GM20000 (cell line): ENCODE measurements at regions not wholly inside any gene's neighbourhood (a gene's known extent, or its start where the extent isn't known, plus 50 kb on each side); places are given as distances from the start of the nearest gene placed in this dataset.

Experiments
- DNase-seq: peaks from one replicate; pipeline ENCODE4 v3.0.0; 2012; ENCODE audit warnings: low spot score
- CTCF ChIP-seq: IDR thresholded peaks from 2 replicates; pipeline ENCODE4 v1.5.1; 2012; ENCODE audit warnings: mild to moderate bottlenecking, control low read depth; ENCODE audit errors: extremely low read depth, missing control alignments

DNA sequence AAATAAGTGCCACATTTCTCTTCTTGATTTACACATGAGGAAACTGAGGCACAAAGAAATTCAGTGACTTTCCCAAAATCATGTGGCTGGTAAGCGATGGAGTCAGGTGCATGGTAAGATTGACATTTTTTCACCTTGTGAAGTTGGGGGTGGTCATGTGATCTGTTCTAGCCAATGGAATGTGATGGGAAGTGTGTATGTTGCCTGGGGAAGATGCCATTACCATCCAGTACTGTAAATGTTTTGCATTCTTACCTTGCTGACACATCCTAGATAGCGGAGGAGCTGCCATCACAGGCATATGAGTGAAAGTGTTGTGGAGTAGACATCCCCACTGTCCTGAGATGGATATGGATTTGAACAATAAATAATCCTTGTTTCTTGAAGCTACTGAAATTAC is 499.6 kb upstream of the SULF2 start:
- TF ChIP-seq CTCF, result no peak
- DNase-seq, result no peak

DNA sequence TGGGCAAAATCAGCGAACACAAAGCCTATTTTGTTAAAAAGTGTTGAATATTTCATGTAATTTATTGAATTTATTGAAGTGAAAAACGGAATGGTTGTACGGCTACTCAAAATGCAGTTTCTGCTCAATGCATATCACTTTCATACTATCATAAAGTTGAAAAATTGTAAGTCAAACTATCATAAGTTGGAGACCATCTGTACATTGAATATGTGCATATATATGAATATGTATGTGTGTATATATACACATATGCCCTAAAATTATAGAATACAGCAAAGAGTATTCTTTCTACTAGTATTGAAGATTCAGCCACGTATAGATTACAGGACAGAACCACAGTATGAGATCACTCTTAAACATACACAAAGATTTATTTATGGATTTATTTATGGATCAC is 499.0 kb upstream of the SULF2 start:
- no peak for TF ChIP-seq CTCF
- DNase-seq, result no peak

DNA sequence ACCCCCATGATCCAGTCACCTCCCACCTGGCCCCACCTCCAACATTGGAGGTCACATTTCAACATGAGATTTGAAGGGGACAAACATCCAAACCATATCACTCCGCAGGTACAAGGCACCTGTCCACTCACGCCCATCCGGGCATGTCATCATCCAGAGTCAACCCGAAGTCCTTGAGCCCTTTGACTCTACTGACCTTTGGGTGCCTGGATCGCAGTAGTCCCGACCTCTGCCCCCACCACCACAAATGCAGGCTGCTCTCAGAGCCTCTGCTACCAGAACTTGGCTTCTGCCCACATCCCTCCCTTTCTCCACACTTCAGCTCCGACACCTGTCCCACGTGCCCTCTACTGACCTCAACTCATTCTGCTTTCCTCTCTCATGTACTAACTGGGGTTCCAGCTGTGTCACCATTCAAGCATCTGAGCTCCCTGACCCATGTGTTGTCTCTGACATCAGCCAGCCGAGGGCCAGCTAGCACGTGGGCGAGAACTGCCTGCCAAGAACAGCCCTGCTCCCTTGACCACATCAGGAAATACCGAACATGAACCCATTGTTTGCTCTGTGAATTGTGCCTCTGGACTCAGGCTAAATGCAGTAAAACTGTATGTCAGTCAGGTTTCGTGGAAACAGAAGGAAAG is 498.3 kb upstream of the SULF2 start:
- no peak for TF ChIP-seq CTCF
- no peak for DNase-seq

DNA sequence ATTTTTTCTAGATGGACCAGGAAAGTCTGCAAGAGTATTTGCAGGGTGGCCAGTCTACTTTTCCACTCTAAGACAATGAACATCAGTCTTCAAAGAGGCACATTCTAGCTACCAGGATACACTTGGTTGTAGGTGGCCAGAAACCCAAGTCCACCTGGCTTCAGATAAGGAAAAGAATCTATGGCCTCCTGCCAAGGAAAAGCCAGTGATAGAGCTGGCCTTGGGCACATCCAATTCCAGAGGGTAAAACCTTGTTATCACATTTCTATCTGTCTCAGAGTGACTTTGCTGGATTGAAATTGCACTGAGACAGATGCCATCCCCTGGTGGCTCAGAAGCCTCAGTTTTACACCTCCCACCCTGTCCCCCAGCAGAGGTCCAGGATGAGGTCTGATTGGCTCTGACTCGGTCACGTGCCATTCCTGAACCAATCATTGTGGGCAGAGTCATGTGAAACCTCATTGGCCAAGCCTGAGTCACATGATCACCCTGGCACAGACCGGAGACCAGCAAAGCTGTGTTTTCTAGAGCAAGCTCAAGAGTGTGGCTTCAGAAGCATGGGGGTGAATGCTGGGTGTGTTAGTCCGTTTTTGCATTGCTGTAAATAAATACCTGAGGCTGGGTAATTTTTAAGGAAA is 497.4 kb upstream of the SULF2 start:
- DNase-seq, result no peak

GRCh38 chr20:48281501-48281900 is 496.2 kb upstream of the SULF2 start:
- TF ChIP-seq CTCF, result no peak
- no peak for DNase-seq

More for the DNA sequence above, 497.4 kb upstream of the SULF2 start:
- no peak for TF ChIP-seq CTCF

- no peak for DNase-seq
- no peak for TF ChIP-seq CTCF
Observed at GRCh38 chr20:48278961-48279481, 493.7 kb upstream of the SULF2 start.

GRCh38 chr20:48277266-48277665 is 492.0 kb upstream of the SULF2 start:
- no peak for TF ChIP-seq CTCF
- DNase-seq, result no peak
